Sigmoid colon (tissue), 4 donors: ENCODE measurements at regions not wholly inside any gene's neighbourhood (a gene's known extent, or its start where the extent isn't known, plus 50 kb on each side); places are given as distances from the start of the nearest gene placed in this dataset.

Experiments
- CTCF ChIP-seq, 4 experiments: fragments of 450-650 bp in 3 of 4; fragments of 200-600 bp in 1 of 4; IDR thresholded peaks; one replicate each; pipeline ENCODE4 v1.5.1; 2016 to 2019; ENCODE audit warnings: antibody characterized with exemption in 4 of 4, mild to moderate bottlenecking in 3 of 4, moderate library complexity in 2 of 4
- EP300 ChIP-seq, 4 donors: sonication (generic); formaldehyde crosslinking; IDR thresholded peaks; one replicate each; pipeline ENCODE4 v1.6.1; 2017; ENCODE audit warnings: antibody characterized with exemption in 4 of 4
- POLR2A ChIP-seq, 2 donors: fragments of 450-650 bp; IDR thresholded peaks; one replicate each; pipeline ENCODE4 v1.6.1; 2016; ENCODE audit warnings: antibody characterized with exemption in 2 of 2, mild to moderate bottlenecking in 2 of 2, moderate library complexity in 2 of 2

GRCh38 chr13:33438918-33439317 is 153.4 kb upstream of the STARD13 start:
- TF ChIP-seq CTCF (IDR thresholded peaks at IDR 0.05) (no peak), POLR2A (IDR thresholded peaks at IDR 0.05) (no peak), EP300 (IDR thresholded peaks at IDR 0.05) (no peak)
